DND-41 (cell line): ENCODE measurements at regions not wholly inside any gene's neighbourhood (a gene's known extent, or its start where the extent isn't known, plus 50 kb on each side); places are given as distances from the start of the nearest gene placed in this dataset.

Experiments used
- ATAC-seq: fragments of 200-7000 bp; cut with Tn5 transposase; 3 replicates; pipeline ENCODE4 v1.9.1; 2021; ENCODE audit warnings: low read depth; ENCODE audit not compliant: insufficient read depth
- DNase-seq: peaks from one replicate; pipeline ENCODE4 v3.0.0-alpha.2; 2020
- H2AFZ ChIP-seq: 2 replicates; pipeline ENCODE4 v1.6.0; 2012; ENCODE audit warnings: low read depth, low read length
- H3K27ac ChIP-seq: 2 replicates; pipeline ENCODE4 v1.5.1; 2012; ENCODE audit warnings: low read length, inconsistent platforms
- H3K27me3 ChIP-seq: fragments of 200-600 bp; sonication (generic); 2 replicates; pipeline ENCODE4 v1.6.0; 2012; ENCODE audit warnings: low read length, mild to moderate bottlenecking, inconsistent platforms; ENCODE audit not compliant: insufficient read depth, poor library complexity
- H3K36me3 ChIP-seq: 2 replicates; pipeline ENCODE4 v1.5.1; 2012; ENCODE audit warnings: low read length, inconsistent platforms; ENCODE audit not compliant: insufficient read depth
- H3K4me1 ChIP-seq: 2 replicates; pipeline ENCODE4 v1.5.1; 2012; ENCODE audit warnings: mild to moderate bottlenecking, low read length; ENCODE audit not compliant: insufficient read depth
- H3K4me2 ChIP-seq: 2 replicates; pipeline ENCODE4 v1.6.0; 2012; ENCODE audit warnings: mild to moderate bottlenecking, moderate library complexity, low read length, inconsistent platforms; ENCODE audit not compliant: insufficient read depth
- H3K4me3 ChIP-seq, 2 experiments: fragments of 200-600 bp in 1 of 2; shearing (Covaris generic) in 1 of 2; 2 replicates each; pipeline ENCODE4 v1.5.1; 2012 to 2016; ENCODE audit warnings: inconsistent platforms in 2 of 2, low read length in 2 of 2, mild to moderate bottlenecking in 2 of 2, low read depth in 1 of 2, moderate library complexity in 1 of 2
- H3K79me2 ChIP-seq: 2 replicates; pipeline ENCODE4 v1.6.0; 2012; ENCODE audit warnings: low read length, inconsistent platforms; ENCODE audit not compliant: insufficient read depth
- H3K9ac ChIP-seq: 2 replicates; pipeline ENCODE4 v1.6.0; 2012; ENCODE audit warnings: low read depth, mild to moderate bottlenecking, inconsistent platforms, low read length, moderate library complexity
- H3K9me3 ChIP-seq: 2 replicates; pipeline ENCODE4 v1.5.1; 2012; ENCODE audit warnings: low read length, moderate library complexity, mild to moderate bottlenecking, inconsistent platforms; ENCODE audit not compliant: insufficient read depth, severe bottlenecking
- H4K20me1 ChIP-seq: 2 replicates; pipeline ENCODE4 v1.6.0; 2012; ENCODE audit warnings: low read length; ENCODE audit not compliant: insufficient read depth
- EZH2 ChIP-seq: IDR thresholded peaks from 3 replicates; pipeline ENCODE4 v1.6.1; 2012; ENCODE audit warnings: borderline replicate concordance, low read depth, mild to moderate bottlenecking, moderate library complexity, low read length, inconsistent platforms; ENCODE audit not compliant: severe bottlenecking
- TF ChIP-seq, protein P1 (sequence below): IDR thresholded peaks from 2 replicates; pipeline ENCODE4 v1.5.1; 2012; ENCODE audit warnings: borderline replicate concordance, low read length, moderate library complexity, mild to moderate bottlenecking; ENCODE audit not compliant: poor library complexity, severe bottlenecking; ENCODE audit errors: extremely low read depth

DNA sequence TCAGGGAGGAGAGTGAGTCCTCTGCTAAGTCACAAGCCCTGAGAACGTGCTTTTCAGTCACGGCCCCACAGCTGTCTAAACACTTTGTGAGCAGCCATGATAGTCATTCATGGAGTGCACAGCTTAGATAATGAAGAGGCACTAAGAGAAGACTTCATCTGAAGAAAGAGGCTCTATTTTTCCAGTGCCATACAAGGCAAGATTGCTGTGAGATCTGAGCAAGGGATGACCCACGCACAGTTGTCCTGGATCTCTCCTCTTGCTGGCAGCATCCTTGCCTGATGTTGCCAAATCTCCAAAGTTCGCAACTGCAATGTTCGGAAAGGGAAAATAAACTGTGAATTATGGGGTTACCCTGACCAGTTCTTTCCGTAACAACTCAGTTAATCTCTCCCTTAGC lies 418.7 kb downstream of the MEIS1 start:
- H3K4me2 ChIP-seq: no peak overlapping the region

GRCh38 chr2:66854298-66854697 lies 419.4 kb downstream of the MEIS1 start:
- H3K9me3 ChIP-seq: no peaks in the 10 kb centered on the region
- H3K36me3 ChIP-seq: no peaks in the 10 kb centered on the region
- H3K27me3 ChIP-seq: no peaks in the 10 kb centered on the region
- no peak overlapping the region for H2AFZ ChIP-seq
- H3K4me3 ChIP-seq: no peak overlapping the region
- H3K4me2 ChIP-seq: no peak overlapping the region
- H4K20me1 ChIP-seq: no peaks in the 10 kb centered on the region
- no peak for ATAC-seq
- TF ChIP-seq, protein P1, sequence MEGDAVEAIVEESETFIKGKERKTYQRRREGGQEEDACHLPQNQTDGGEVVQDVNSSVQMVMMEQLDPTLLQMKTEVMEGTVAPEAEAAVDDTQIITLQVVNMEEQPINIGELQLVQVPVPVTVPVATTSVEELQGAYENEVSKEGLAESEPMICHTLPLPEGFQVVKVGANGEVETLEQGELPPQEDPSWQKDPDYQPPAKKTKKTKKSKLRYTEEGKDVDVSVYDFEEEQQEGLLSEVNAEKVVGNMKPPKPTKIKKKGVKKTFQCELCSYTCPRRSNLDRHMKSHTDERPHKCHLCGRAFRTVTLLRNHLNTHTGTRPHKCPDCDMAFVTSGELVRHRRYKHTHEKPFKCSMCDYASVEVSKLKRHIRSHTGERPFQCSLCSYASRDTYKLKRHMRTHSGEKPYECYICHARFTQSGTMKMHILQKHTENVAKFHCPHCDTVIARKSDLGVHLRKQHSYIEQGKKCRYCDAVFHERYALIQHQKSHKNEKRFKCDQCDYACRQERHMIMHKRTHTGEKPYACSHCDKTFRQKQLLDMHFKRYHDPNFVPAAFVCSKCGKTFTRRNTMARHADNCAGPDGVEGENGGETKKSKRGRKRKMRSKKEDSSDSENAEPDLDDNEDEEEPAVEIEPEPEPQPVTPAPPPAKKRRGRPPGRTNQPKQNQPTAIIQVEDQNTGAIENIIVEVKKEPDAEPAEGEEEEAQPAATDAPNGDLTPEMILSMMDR: no peak
- H3K79me2 ChIP-seq: no peaks in the 10 kb centered on the region
- DNase-seq: no peak
- H3K4me1 ChIP-seq: no peaks in the 10 kb centered on the region
- no peak overlapping the region for H3K27ac ChIP-seq
- no peak overlapping the region for H3K9ac ChIP-seq

More for the DNA sequence above, 418.7 kb downstream of the MEIS1 start:
- H3K9me3 ChIP-seq: no peaks in the 10 kb centered on the region
- no peaks in the 10 kb centered on the region for H3K4me1 ChIP-seq
- TF ChIP-seq, protein P1: no peak
- no peak for TF ChIP-seq EZH2
- H2AFZ ChIP-seq: no peak overlapping the region
- H3K36me3 ChIP-seq: no peaks in the 10 kb centered on the region
- H3K27ac ChIP-seq: no peak overlapping the region
- no peaks in the 10 kb centered on the region for H4K20me1 ChIP-seq
- no peak overlapping the region for H3K9ac ChIP-seq
- no peak overlapping the region for H3K4me3 ChIP-seq
- ATAC-seq: no peak
- no peaks in the 10 kb centered on the region for H3K27me3 ChIP-seq
- DNase-seq: no peak
- no peaks in the 10 kb centered on the region for H3K79me2 ChIP-seq

DNA sequence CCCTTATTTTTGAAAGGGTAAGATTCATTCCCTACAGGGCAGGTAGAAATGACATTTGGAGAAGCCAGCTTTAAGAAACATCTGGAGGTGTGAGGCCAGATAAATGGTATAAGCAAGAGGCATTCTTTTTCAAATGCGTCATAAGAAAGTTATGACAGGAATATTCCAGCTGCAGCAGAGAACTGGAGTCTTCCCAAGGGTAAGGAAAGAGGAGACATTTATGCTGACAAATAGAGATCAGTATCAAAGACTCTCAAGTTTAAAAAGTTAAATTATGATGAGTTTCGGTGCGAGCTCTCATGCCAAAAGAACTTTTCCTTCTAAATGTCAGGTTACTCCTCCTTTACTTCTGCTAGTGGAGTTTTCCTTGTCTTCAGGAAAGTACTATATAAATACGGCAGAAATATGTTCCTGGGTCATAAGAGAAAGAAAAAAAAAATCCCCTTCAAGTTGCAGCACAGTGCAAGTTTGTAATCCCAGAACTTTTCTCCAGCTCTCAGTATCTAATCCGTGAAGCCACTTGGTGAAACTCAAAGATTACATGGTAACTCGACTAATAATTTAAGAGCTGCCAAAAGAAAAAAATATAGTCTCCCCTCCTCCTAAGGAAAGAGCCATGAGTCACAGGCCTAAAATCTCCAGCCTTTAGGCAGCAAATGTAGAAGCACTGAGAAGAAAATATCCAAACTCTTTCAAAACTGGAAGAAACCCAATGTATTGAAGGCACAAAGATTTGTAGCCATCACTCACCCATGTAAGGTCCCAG lies 428.1 kb downstream of the MEIS1 start:
- Histone ChIP-seq H3K36me3 (no peaks in the 10 kb centered on the region), H3K4me2 (no peak overlapping the region), H3K4me3 (no peak overlapping the region), H3K9me3 (no peaks in the 10 kb centered on the region), H2AFZ (no peak overlapping the region), H3K27ac (no peak overlapping the region), H3K27me3 (no peaks in the 10 kb centered on the region), H3K9ac (no peak overlapping the region), H3K4me1 (no peaks in the 10 kb centered on the region), H4K20me1 (no peaks in the 10 kb centered on the region), H3K79me2 (no peaks in the 10 kb centered on the region)
- no peak for DNase-seq
- ATAC-seq: no peak
- TF ChIP-seq, protein P1: no peak
- TF ChIP-seq EZH2: no peak
